ENCODE measurements at regions not wholly inside any gene's neighbourhood (a gene's known extent, or its start where the extent isn't known, plus 50 kb on each side); places are given as distances from the start of the nearest gene placed in this dataset.

DNA sequence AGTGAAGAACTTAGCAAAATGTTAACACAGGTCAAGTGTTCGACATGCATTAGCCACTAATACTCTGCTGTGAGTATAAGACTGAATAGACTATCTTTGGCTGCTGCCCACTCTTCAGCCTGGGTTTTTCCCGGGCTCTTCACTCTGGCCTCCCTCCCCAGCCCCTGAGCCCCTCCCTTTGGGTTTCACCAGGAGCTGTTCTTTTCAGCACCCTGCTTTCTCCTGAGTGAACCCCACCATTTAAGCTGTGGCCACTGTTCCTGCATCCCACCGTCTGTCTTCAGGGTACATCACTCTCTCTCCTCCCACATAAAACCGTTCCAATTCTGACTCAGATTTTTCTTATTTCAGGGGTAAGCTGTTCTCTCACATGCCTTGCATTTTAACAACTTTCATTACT is 92.0 kb upstream of the ASIC2 start:
- TF ChIP-seq CTCF (conservative IDR thresholded peaks at IDR 0.05 in 1 of 2, IDR thresholded peaks at IDR 0.05 in 1 of 2; ENCODE audit: low read depth in 1 of 2, low read length in 2 of 2), result no peak
- no peak for TF ChIP-seq EZH2 (IDR thresholded peaks at IDR 0.05; ENCODE audit: low read length, missing control alignments)

Data from fibroblast of lung (primary cell).